H9 (cell line): ENCODE measurements at regions not wholly inside any gene's neighbourhood (a gene's known extent, or its start where the extent isn't known, plus 50 kb on each side); places are given as distances from the start of the nearest gene placed in this dataset.

Experiments
- DNase-seq: peaks from one replicate; pipeline ENCODE4 v3.0.0-alpha.2; 2017
- H2AFZ ChIP-seq: one replicate; pipeline ENCODE4 v1.6.1; 2013; ENCODE audit warnings: mild to moderate bottlenecking, low read length, control low read depth, moderate library complexity
- H2AK5ac ChIP-seq: 2 replicates; pipeline ENCODE4 v1.6.1; 2013; ENCODE audit warnings: low read length, control low read depth, mixed read lengths; ENCODE audit not compliant: insufficient read length
- H2BK120ac ChIP-seq: one replicate; pipeline ENCODE4 v1.6.1; 2013; ENCODE audit warnings: low read depth, mild to moderate bottlenecking, low read length, control low read depth, inconsistent platforms; ENCODE audit not compliant: poor library complexity, severe bottlenecking
- H2BK12ac ChIP-seq: 2 replicates; pipeline ENCODE4 v1.6.1; 2013; ENCODE audit warnings: low read length, control low read depth, mixed read lengths, low read depth; ENCODE audit not compliant: insufficient read length
- H2BK15ac ChIP-seq: 2 replicates; pipeline ENCODE4 v1.6.1; 2013; ENCODE audit warnings: low read depth, low read length, control low read depth
- H2BK20ac ChIP-seq: one replicate; pipeline ENCODE4 v1.6.1; 2013; ENCODE audit warnings: low read depth, mild to moderate bottlenecking, low read length, control low read depth, inconsistent platforms; ENCODE audit not compliant: poor library complexity, severe bottlenecking
- H2BK5ac ChIP-seq: 2 replicates; pipeline ENCODE4 v1.6.1; 2013; ENCODE audit warnings: low read length, control low read depth, mixed read lengths; ENCODE audit not compliant: insufficient read length
- H3K14ac ChIP-seq: 2 replicates; pipeline ENCODE4 v1.6.1; 2013; ENCODE audit warnings: low read length, control low read depth; ENCODE audit not compliant: insufficient read depth
- H3K18ac ChIP-seq: 2 replicates; pipeline ENCODE4 v1.6.1; 2013; ENCODE audit warnings: low read depth, mild to moderate bottlenecking, mixed read lengths, low read length, control low read depth; ENCODE audit not compliant: insufficient read length
- H3K23ac ChIP-seq: 2 replicates; pipeline ENCODE4 v1.6.1; 2013; ENCODE audit warnings: low read length, control low read depth, mixed read lengths, low read depth; ENCODE audit not compliant: insufficient read length
- H3K23me2 ChIP-seq: 2 replicates; pipeline ENCODE4 v1.6.1; 2013; ENCODE audit warnings: low read depth, mild to moderate bottlenecking, mixed read lengths, low read length, control low read depth; ENCODE audit not compliant: insufficient read length, poor library complexity, severe bottlenecking
- H3K27ac ChIP-seq: 2 replicates; pipeline ENCODE4 v1.5.1; 2013; ENCODE audit warnings: low read length, control low read depth, mixed read lengths, low read depth; ENCODE audit not compliant: insufficient read length
- H3K27me3 ChIP-seq: 2 replicates; pipeline ENCODE4 v1.6.1; 2013; ENCODE audit warnings: low read length, control low read depth, inconsistent platforms; ENCODE audit not compliant: insufficient read depth
- H3K4ac ChIP-seq: 2 replicates; pipeline ENCODE4 v1.6.1; 2013; ENCODE audit warnings: low read depth, mild to moderate bottlenecking, control low read depth, inconsistent platforms, low read length, moderate library complexity
- H3K4me1 ChIP-seq: 2 replicates; pipeline ENCODE4 v1.6.1; 2013; ENCODE audit warnings: low read length, control low read depth, inconsistent platforms; ENCODE audit not compliant: insufficient read depth
- H3K4me2 ChIP-seq: 2 replicates; pipeline ENCODE4 v1.6.1; 2013; ENCODE audit warnings: low read length, control low read depth, mixed read lengths; ENCODE audit not compliant: insufficient read length, insufficient read depth
- H3K56ac ChIP-seq: 2 replicates; pipeline ENCODE4 v1.6.1; 2013; ENCODE audit warnings: low read depth, mild to moderate bottlenecking, mixed read lengths, low read length, control low read depth; ENCODE audit not compliant: insufficient read length
- H3K79me1 ChIP-seq: 2 replicates; pipeline ENCODE4 v1.6.1; 2013; ENCODE audit warnings: low read depth, mild to moderate bottlenecking, moderate library complexity, low read length, control low read depth, inconsistent platforms; ENCODE audit not compliant: insufficient read depth, poor library complexity, severe bottlenecking
- H3K79me2 ChIP-seq: 2 replicates; pipeline ENCODE4 v1.6.1; 2013; ENCODE audit warnings: low read length, control low read depth, inconsistent platforms; ENCODE audit not compliant: insufficient read depth
- H3K9ac ChIP-seq: 2 replicates; pipeline ENCODE4 v1.6.1; 2013; ENCODE audit warnings: low read length, control low read depth, mixed read lengths; ENCODE audit not compliant: insufficient read length; ENCODE audit errors: extremely low read depth
- H3K9me3 ChIP-seq: one replicate; pipeline ENCODE4 v1.6.1; 2013; ENCODE audit warnings: low read depth, low read length, inconsistent platforms; ENCODE audit not compliant: control insufficient read depth
- H3T11ph ChIP-seq: one replicate; pipeline ENCODE4 v1.6.1; 2013; ENCODE audit warnings: mild to moderate bottlenecking, low read length, control low read depth, inconsistent platforms
- H4K20me1 ChIP-seq: one replicate; pipeline ENCODE4 v1.6.1; 2013; ENCODE audit not compliant: control insufficient read depth, insufficient read length, insufficient read depth
- H4K5ac ChIP-seq: 2 replicates; pipeline ENCODE4 v1.6.1; 2013; ENCODE audit warnings: low read depth, mild to moderate bottlenecking, mixed read lengths, low read length, control low read depth; ENCODE audit not compliant: insufficient read length
- H4K8ac ChIP-seq: replicated peaks from 2 replicates; pipeline ENCODE4 v1.6.1; 2013; ENCODE audit warnings: low read length, control low read depth, mixed read lengths, low read depth; ENCODE audit not compliant: insufficient read length
- H4K91ac ChIP-seq: 2 replicates; pipeline ENCODE4 v1.6.1; 2013; ENCODE audit warnings: low read depth, mild to moderate bottlenecking, moderate library complexity, mixed read lengths, low read length, control low read depth; ENCODE audit not compliant: insufficient read length
- H3K27ac Mint-ChIP-seq, 3 experiments: 2 replicates in 2 of 3; 3 replicates in 1 of 3; pipeline ENCODE4 v1.8.0; 2020 to 2021; ENCODE audit warnings: mixed read lengths in 3 of 3, mild to moderate bottlenecking in 1 of 3, moderate library complexity in 1 of 3
- H3K27me3 Mint-ChIP-seq: 2 replicates; pipeline ENCODE4 v1.8.0; 2021; ENCODE audit warnings: low read depth, mild to moderate bottlenecking, moderate library complexity, mixed read lengths
- H3K36me3 Mint-ChIP-seq, 3 experiments: 2 replicates in 2 of 3; 3 replicates in 1 of 3; pipeline ENCODE4 v1.8.0; 2020 to 2021; ENCODE audit warnings: low read depth in 3 of 3, mixed read lengths in 3 of 3; ENCODE audit not compliant: insufficient read depth in 1 of 3
- H3K4me1 Mint-ChIP-seq, 2 experiments: 2 replicates each; pipeline ENCODE4 v1.8.0; 2020; ENCODE audit warnings: mixed read lengths in 2 of 2
- H3K4me3 Mint-ChIP-seq, 2 experiments: 2 replicates in 1 of 2; 3 replicates in 1 of 2; pipeline ENCODE4 v1.8.0; 2020 to 2021; ENCODE audit warnings: mild to moderate bottlenecking in 2 of 2, mixed read lengths in 2 of 2, moderate library complexity in 1 of 2
- H3K9me3 Mint-ChIP-seq, 2 experiments: 2 replicates in 1 of 2; 3 replicates in 1 of 2; pipeline ENCODE4 v1.8.0; 2020; ENCODE audit warnings: mild to moderate bottlenecking in 2 of 2, mixed read lengths in 2 of 2, moderate library complexity in 1 of 2
- TF ChIP-seq, protein P1 (sequence below): fragments of 200-600 bp; sonication (generic); conservative IDR thresholded peaks from 3 replicates; pipeline ENCODE4 v1.8.0; 2021; ENCODE audit warnings: antibody characterized with exemption, mild to moderate bottlenecking

DNA sequence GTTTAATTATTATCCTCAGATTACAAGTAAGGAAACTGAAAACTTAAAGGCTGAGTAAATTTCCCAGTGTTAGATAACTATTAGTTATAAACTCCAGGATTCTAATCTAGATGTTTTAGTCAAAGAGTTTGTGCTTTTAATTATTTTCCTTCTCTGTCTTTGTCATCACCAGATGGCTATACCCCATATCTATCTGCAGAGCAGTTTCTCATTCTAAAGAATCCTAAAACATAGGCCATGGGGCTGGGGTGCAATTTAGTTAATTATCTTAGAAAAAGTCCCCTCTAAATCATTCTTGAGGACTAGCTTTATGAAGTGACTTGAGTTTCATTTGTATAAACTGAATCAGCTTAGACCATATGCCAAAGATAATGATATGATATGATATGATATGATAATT lies 556.3 kb upstream of the ANO5 start:
- H2AK5ac ChIP-seq, result no peak overlapping the region

More for the DNA sequence above, 556.3 kb upstream of the ANO5 start:
- Histone ChIP-seq H4K91ac (no peak overlapping the region), H4K20me1 (no peaks in the 10 kb centered on the region), H2BK12ac (no peak overlapping the region), H3K79me2 (no peaks in the 10 kb centered on the region), H2BK15ac (no peak overlapping the region), H3K27ac (no peak overlapping the region), H3K4me1 (no peaks in the 10 kb centered on the region), H3K27me3 (no peaks in the 10 kb centered on the region), H3K4me2 (no peak overlapping the region), H3K9me3 (no peaks in the 10 kb centered on the region), H2BK5ac (no peak overlapping the region), H4K8ac (no peak overlapping the region), H2BK120ac (no peak overlapping the region), H3K23me2 (no peaks in the 10 kb centered on the region), H3K14ac (no peak overlapping the region), H3K79me1 (no peaks in the 10 kb centered on the region), H3T11ph (no peak overlapping the region), H2BK20ac (no peak overlapping the region), H3K56ac (no peak overlapping the region), H3K9ac (no peak overlapping the region), H3K18ac (no peak overlapping the region), H4K5ac (no peak overlapping the region), H3K23ac (no peak overlapping the region), H2AFZ (no peak overlapping the region), H3K4ac (no peak overlapping the region)
- H3K27me3 Mint-ChIP-seq, result no peaks in the 10 kb centered on the region; the same call in 1 of the 2 replicates
- no peak overlapping the region for H3K27ac Mint-ChIP-seq
- no peaks in the 10 kb centered on the region for H3K36me3 Mint-ChIP-seq
- TF ChIP-seq, protein P1, sequence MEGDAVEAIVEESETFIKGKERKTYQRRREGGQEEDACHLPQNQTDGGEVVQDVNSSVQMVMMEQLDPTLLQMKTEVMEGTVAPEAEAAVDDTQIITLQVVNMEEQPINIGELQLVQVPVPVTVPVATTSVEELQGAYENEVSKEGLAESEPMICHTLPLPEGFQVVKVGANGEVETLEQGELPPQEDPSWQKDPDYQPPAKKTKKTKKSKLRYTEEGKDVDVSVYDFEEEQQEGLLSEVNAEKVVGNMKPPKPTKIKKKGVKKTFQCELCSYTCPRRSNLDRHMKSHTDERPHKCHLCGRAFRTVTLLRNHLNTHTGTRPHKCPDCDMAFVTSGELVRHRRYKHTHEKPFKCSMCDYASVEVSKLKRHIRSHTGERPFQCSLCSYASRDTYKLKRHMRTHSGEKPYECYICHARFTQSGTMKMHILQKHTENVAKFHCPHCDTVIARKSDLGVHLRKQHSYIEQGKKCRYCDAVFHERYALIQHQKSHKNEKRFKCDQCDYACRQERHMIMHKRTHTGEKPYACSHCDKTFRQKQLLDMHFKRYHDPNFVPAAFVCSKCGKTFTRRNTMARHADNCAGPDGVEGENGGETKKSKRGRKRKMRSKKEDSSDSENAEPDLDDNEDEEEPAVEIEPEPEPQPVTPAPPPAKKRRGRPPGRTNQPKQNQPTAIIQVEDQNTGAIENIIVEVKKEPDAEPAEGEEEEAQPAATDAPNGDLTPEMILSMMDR, result no peak
- no peak overlapping the region for H3K4me3 Mint-ChIP-seq
- DNase-seq, result no peak
- no peaks in the 10 kb centered on the region for H3K9me3 Mint-ChIP-seq
- no peaks in the 10 kb centered on the region for H3K4me1 Mint-ChIP-seq
